A549 (cell line): ENCODE measurements at regions not wholly inside any gene's neighbourhood (a gene's known extent, or its start where the extent isn't known, plus 50 kb on each side); places are given as distances from the start of the nearest gene placed in this dataset.

Experiments used
- ATAC-seq, 2 experiments: fragments of 200-7000 bp in 1 of 2; fragments of >200 bp in 1 of 2; cut with Nextera tagmentation in 1 of 2; cut with Tn5 transposase in 1 of 2; 3 replicates each; pipeline versions ENCODE4 v1.8.0 to v1.9.1; 2018 to 2020; ENCODE audit warnings: mild to moderate bottlenecking in 1 of 2, moderate library complexity in 1 of 2
- CTCF ChIA-PET: fragments of 300-600 bp; sonication (Branson Sonifier 250); formaldehyde crosslinking; extraction: SDS; loops from one replicate; lab custom pipeline; 2021; ENCODE audit warnings: antibody characterized with exemption, inconsistent platforms; lab: Yijun Ruan, JAX
- POLR2A ChIA-PET: fragments of 350-600 bp; formaldehyde crosslinking; extraction: SDS; loops from one replicate; lab custom pipeline; 2021; ENCODE audit warnings: antibody characterized with exemption, inconsistent platforms; lab: Yijun Ruan, JAX
- DNase-seq, 2 experiments: peaks; one replicate each; pipeline versions ENCODE4 v3.0.0 to v3.0.0-alpha.2; 2011 to 2016; ENCODE audit warnings: low read depth in 1 of 2, low spot score in 1 of 2
- FAIRE-seq: peaks from 2 replicates; lab custom pipeline; 2011; peaks lifted over from hg19 to GRCh38; lab: Jason Lieb, UNC
- H3K27ac ChIP-seq, 2 experiments: fragments of >200 bp; sonication (Bioruptor Twin); formaldehyde crosslinking; 3 replicates each; pipeline ENCODE4 v1.5.1; 2016 to 2017
- H3K4me1 ChIP-seq: fragments of >200 bp; sonication (Bioruptor Twin); formaldehyde crosslinking; 3 replicates; pipeline ENCODE4 v1.6.1; 2016
- H3K4me2 ChIP-seq: fragments of >200 bp; sonication (Bioruptor Twin); formaldehyde crosslinking; 3 replicates; pipeline ENCODE4 v1.6.1; 2016
- H3K4me3 ChIP-seq: fragments of >200 bp; sonication (Bioruptor Twin); formaldehyde crosslinking; 3 replicates; pipeline ENCODE4 v1.5.1; 2016
- H3K9me3 ChIP-seq: fragments of >200 bp; sonication (Bioruptor Twin); formaldehyde crosslinking; 3 replicates; pipeline ENCODE4 v1.6.1; 2016
- CBX2 ChIP-seq: fragments of 200-600 bp; sonication (generic); IDR thresholded peaks from 2 replicates; pipeline ENCODE4 v1.6.1; 2016; ENCODE audit warnings: low read depth, mild to moderate bottlenecking, borderline replicate concordance
- CBX8 ChIP-seq: fragments of 200-600 bp; sonication (generic); IDR thresholded peaks from 2 replicates; pipeline ENCODE4 v1.6.1; 2016
- CHD2 ChIP-seq: fragments of 150-350 bp; IDR thresholded peaks from 2 replicates; pipeline ENCODE4 v1.6.1; 2014; ENCODE audit warnings: low read length; ENCODE audit not compliant: partially characterized antibody
- CHD4 ChIP-seq: fragments of 200-600 bp; sonication (generic); IDR thresholded peaks from 2 replicates; pipeline ENCODE4 v1.6.1; 2016; ENCODE audit warnings: antibody characterized with exemption, mild to moderate bottlenecking, borderline replicate concordance
- EHMT2 ChIP-seq: fragments of 200-600 bp; sonication (generic); IDR thresholded peaks from 2 replicates; pipeline ENCODE4 v1.6.1; 2016; ENCODE audit warnings: antibody characterized with exemption, low read depth, mild to moderate bottlenecking, moderate library complexity
- EP300 ChIP-seq, 2 experiments: fragments of >200 bp; sonication (Bioruptor Twin); formaldehyde crosslinking; IDR thresholded peaks; 2 replicates in 1 of 2; 3 replicates in 1 of 2; pipeline ENCODE4 v1.6.1; 2016 to 2017
- ESRRA ChIP-seq: fragments of 150-350 bp; IDR thresholded peaks from 2 replicates; pipeline ENCODE4 v1.6.1; 2014; ENCODE audit warnings: mild to moderate bottlenecking, low read length, borderline replicate concordance
- FOSB ChIP-seq: fragments of 250-450 bp; sonication (Bioruptor Pico); IDR thresholded peaks from 2 replicates; pipeline ENCODE4 v1.5.0; 2020; ENCODE audit warnings: mild to moderate bottlenecking, moderate library complexity
- HDAC2 ChIP-seq: fragments of 200-600 bp; sonication (generic); IDR thresholded peaks from 2 replicates; pipeline ENCODE4 v1.6.1; 2016
- HES2 ChIP-seq: fragments of >200 bp; sonication (Bioruptor Twin); formaldehyde crosslinking; IDR thresholded peaks from 2 replicates; pipeline ENCODE4 v1.6.1; 2016
- HMGXB4 ChIP-seq: fragments of 250-450 bp; sonication (Bioruptor Pico); IDR thresholded peaks from 2 replicates; pipeline ENCODE4 v1.5.0; 2021; ENCODE audit warnings: mild to moderate bottlenecking, moderate library complexity, borderline replicate concordance
- HOXA7 ChIP-seq: fragments of 250-450 bp; sonication (Bioruptor Pico); IDR thresholded peaks from 2 replicates; pipeline ENCODE4 v1.5.0; 2020; ENCODE audit warnings: mild to moderate bottlenecking, moderate library complexity
- JUN ChIP-seq, 2 experiments: fragments of >200 bp; sonication (Bioruptor Twin); formaldehyde crosslinking; IDR thresholded peaks; 2 replicates in 1 of 2; 3 replicates in 1 of 2; pipeline ENCODE4 v1.6.1; 2016 to 2017
- JUNB ChIP-seq: fragments of >200 bp; sonication (Bioruptor Twin); formaldehyde crosslinking; IDR thresholded peaks from 2 replicates; pipeline ENCODE4 v1.6.1; 2016
- KDM5A ChIP-seq: fragments of 200-600 bp; sonication (generic); IDR thresholded peaks from 2 replicates; pipeline ENCODE4 v1.6.1; 2016; ENCODE audit warnings: antibody characterized with exemption, mild to moderate bottlenecking
- MAX ChIP-seq: IDR thresholded peaks from 2 replicates; pipeline ENCODE4 v1.6.1; 2012
- MAZ ChIP-seq: fragments of 150-350 bp; IDR thresholded peaks from 2 replicates; pipeline ENCODE4 v1.6.1; 2014; ENCODE audit warnings: antibody characterized with exemption, low read depth, low read length, borderline replicate concordance
- MYC ChIP-seq: IDR thresholded peaks from 2 replicates; pipeline ENCODE4 v1.6.1; 2012; ENCODE audit warnings: mild to moderate bottlenecking, inconsistent platforms, low read length, improper control_type of control experiment, borderline replicate concordance
- NFE2L2 ChIP-seq: fragments of 150-350 bp; conservative IDR thresholded peaks from 2 replicates; pipeline ENCODE4 v1.6.1; 2014; ENCODE audit warnings: low read length
- PBX3 ChIP-seq: IDR thresholded peaks from 2 replicates; pipeline ENCODE4 v1.6.1; 2012
- PHF8 ChIP-seq: fragments of 200-600 bp; sonication (generic); IDR thresholded peaks from 2 replicates; pipeline ENCODE4 v1.6.1; 2016; ENCODE audit warnings: low read depth, mild to moderate bottlenecking, antibody characterized with exemption, moderate library complexity, borderline replicate concordance
- POLR2A ChIP-seq: IDR thresholded peaks from 2 replicates; pipeline ENCODE4 v1.6.1; 2012; ENCODE audit warnings: mild to moderate bottlenecking, low read length
- POLR2AphosphoS2 ChIP-seq: conservative IDR thresholded peaks from 2 replicates; pipeline ENCODE4 v1.6.1; 2012; ENCODE audit warnings: low read length, improper control_type of control experiment, inconsistent platforms
- RFX5 ChIP-seq: fragments of 450-650 bp; IDR thresholded peaks from 2 replicates; pipeline ENCODE4 v1.7.1; 2014; ENCODE audit warnings: antibody characterized with exemption, mild to moderate bottlenecking, moderate library complexity
- SMC3 ChIP-seq: fragments of >200 bp; sonication (Bioruptor Twin); formaldehyde crosslinking; IDR thresholded peaks from 3 replicates; pipeline ENCODE4 v1.6.1; 2018; ENCODE audit warnings: inconsistent platforms
- TP53 ChIP-seq: fragments of 250-450 bp; sonication (Bioruptor Pico); IDR thresholded peaks from 2 replicates; pipeline ENCODE4 v1.5.0; 2021; ENCODE audit warnings: mild to moderate bottlenecking, moderate library complexity
- ZNF302 ChIP-seq: fragments of 250-450 bp; sonication (Bioruptor Pico); IDR thresholded peaks from 2 replicates; pipeline ENCODE4 v1.9.0; 2021; ENCODE audit warnings: inconsistent platforms, mild to moderate bottlenecking, moderate library complexity
- WGBS: methylation state at CpG from one replicate; pipeline ENCODE4 v1.1.6; 2017; ENCODE audit errors: missing lambda C conversion rate; 5-methylcytosine and 5-hydroxymethylcytosine counted together

GRCh38 chr16:66203476-66203875, 163.0 kb upstream of the CDH5 start:
- ATAC-seq (no peak), FAIRE-seq (no peak), DNase-seq (no peak)
- Histone ChIP-seq H3K4me1 (peaks cover 6% of the 10 kb centered on the region; the same call in 1 of the 3 replicates), H3K9me3 (no peaks in the 10 kb centered on the region), H3K27ac (no peak overlapping the region), H3K4me2 (no peak overlapping the region), H3K4me3 (no peak overlapping the region)
- TF ChIP-seq JUNB (no peak), ZNF302 (no peak), CBX2 (no peak), RFX5 (no peak), ESRRA (no peak), PHF8 (no peak), HOXA7 (no peak), MYC (no peak), KDM5A (no peak), HDAC2 (no peak), TP53 (CRISPR knock-in tag) (no peak), EHMT2 (no peak), CHD2 (no peak), PBX3 (no peak), MAX (no peak), POLR2AphosphoS2 (no peak), HES2 (no peak), POLR2A (no peak), MAZ (no peak)
- ChIA-PET CTCF (no interaction called here), POLR2A (no interaction called here)
- 39% methylated on average over 3 of the region's 4 CpGs for WGBS

GRCh38 chr16:66199189-66199588, 167.3 kb upstream of the CDH5 start:
- no peaks in the 10 kb centered on the region for H3K4me1 ChIP-seq
- no peak for DNase-seq
- no peaks in the 10 kb centered on the region for H3K9me3 ChIP-seq
- H3K4me2 ChIP-seq, result no peak overlapping the region
- no peak for ATAC-seq
- WGBS, result 60% methylated on average over 1 of the region's 1 CpG
- no peak overlapping the region for H3K27ac ChIP-seq
- ChIA-PET CTCF (no interaction called here), POLR2A (no interaction called here)
- TF ChIP-seq CHD4, result no peak
- FAIRE-seq, result no peak
- no peak overlapping the region for H3K4me3 ChIP-seq

GRCh38 chr16:66198641-66199040, 167.8 kb upstream of the CDH5 start:
- Histone ChIP-seq H3K4me1 (no peaks in the 10 kb centered on the region), H3K4me3 (no peak overlapping the region), H3K4me2 (no peak overlapping the region), H3K9me3 (no peaks in the 10 kb centered on the region), H3K27ac (no peak overlapping the region)
- ChIA-PET POLR2A (no interaction called here), CTCF (no interaction called here)
- FAIRE-seq, result no peak
- 5% methylated on average over 3 of the region's 3 CpGs for WGBS
- no peak for ATAC-seq
- TF ChIP-seq CHD4 (no peak), HMGXB4 (CRISPR knock-in tag) (no peak), NFE2L2 (no peak), JUNB (no peak), SMC3 (no peak), HES2 (no peak), FOSB (CRISPR knock-in tag) (no peak), JUN (IDR thresholded peaks at IDR 0.05) (no peak), CBX8 (no peak), EP300 (IDR thresholded peaks at IDR 0.05) (no peak)
- no peak for DNase-seq
